IMR-90 (cell line): ENCODE measurements at regions not wholly inside any gene's neighbourhood (a gene's known extent, or its start where the extent isn't known, plus 50 kb on each side); places are given as distances from the start of the nearest gene placed in this dataset.

Experiments
- ATAC-seq: fragments of 200-7000 bp; cut with Tn5 transposase; 2 replicates; pipeline ENCODE4 v1.9.1; 2020; ENCODE audit warnings: low read depth, mild to moderate bottlenecking, moderate library complexity
- BruUV-seq: library from RNA; stranded (reverse); fragments of 400-500 nt; replicated peaks from 2 replicates; lab custom pipeline; 2021; lab: Mats Ljungman, UMichigan
- CTCF ChIA-PET: fragments of 300-600 bp; formaldehyde crosslinking; extraction: SDS; loops from one replicate; lab custom pipeline; 2021; ENCODE audit warnings: antibody characterized with exemption; lab: Yijun Ruan, JAX
- POLR2A ChIA-PET: fragments of 300-600 bp; sonication (Branson Sonifier 250); formaldehyde crosslinking; loops from one replicate; lab custom pipeline; 2022; ENCODE audit warnings: antibody characterized with exemption; ENCODE audit not compliant: unreplicated experiment; lab: Charles Lee
- DNase-seq: peaks from one replicate; pipeline ENCODE4 v3.0.0; 2013
- H2AFZ ChIP-seq: replicated peaks from 2 replicates; pipeline ENCODE3; 2013; ENCODE audit warnings: low read length, mild to moderate bottlenecking; ENCODE audit not compliant: poor library complexity
- H2AK5ac ChIP-seq: 2 replicates; pipeline ENCODE4 v1.6.1; 2013; ENCODE audit warnings: low read depth, low read length, inconsistent platforms
- H2AK9ac ChIP-seq: replicated peaks from 2 replicates; pipeline ENCODE3; 2013; ENCODE audit warnings: mild to moderate bottlenecking, low read depth, low read length, moderate library complexity; ENCODE audit not compliant: poor library complexity
- H2BK120ac ChIP-seq: 2 replicates; pipeline ENCODE4 v1.6.1; 2013; ENCODE audit warnings: low read depth, low read length, inconsistent platforms
- H2BK15ac ChIP-seq: 3 replicates; pipeline ENCODE4 v1.6.1; 2013; ENCODE audit warnings: low read depth, low read length, inconsistent platforms
- H2BK20ac ChIP-seq: 2 replicates; pipeline ENCODE4 v1.6.1; 2013; ENCODE audit warnings: low read depth, mild to moderate bottlenecking, inconsistent platforms, low read length, moderate library complexity
- H2BK5ac ChIP-seq: 2 replicates; pipeline ENCODE4 v1.6.1; 2013; ENCODE audit warnings: mild to moderate bottlenecking, low read depth, low read length, inconsistent platforms; ENCODE audit not compliant: poor library complexity, severe bottlenecking
- H3K14ac ChIP-seq: replicated peaks from 2 replicates; pipeline ENCODE4 v1.6.1; 2013; ENCODE audit warnings: low read depth, low read length, inconsistent platforms
- H3K18ac ChIP-seq: 2 replicates; pipeline ENCODE4 v1.6.1; 2013; ENCODE audit warnings: low read depth, low read length, control low read depth
- H3K23ac ChIP-seq: 2 replicates; pipeline ENCODE4 v1.6.1; 2013; ENCODE audit warnings: low read depth, low read length, inconsistent platforms
- H3K27ac ChIP-seq: 2 replicates; pipeline ENCODE4 v1.5.1; 2013; ENCODE audit warnings: mild to moderate bottlenecking, control low read depth, low read length; ENCODE audit not compliant: insufficient read depth
- H3K27me3 ChIP-seq: 2 replicates; pipeline ENCODE4 v1.6.1; 2013; ENCODE audit warnings: low read length; ENCODE audit not compliant: control insufficient read depth, insufficient read depth
- H3K36me3 ChIP-seq: 2 replicates; pipeline ENCODE4 v1.6.1; 2013; ENCODE audit warnings: low read length, mixed read lengths; ENCODE audit not compliant: control insufficient read depth, insufficient read depth
- H3K4ac ChIP-seq: 2 replicates; pipeline ENCODE4 v1.6.1; 2013; ENCODE audit warnings: low read depth, low read length, inconsistent platforms
- H3K4me1 ChIP-seq: 2 replicates; pipeline ENCODE4 v1.6.1; 2013; ENCODE audit warnings: low read length, mixed read lengths; ENCODE audit not compliant: control insufficient read depth, insufficient read depth
- H3K4me2 ChIP-seq: 2 replicates; pipeline ENCODE4 v1.6.1; 2013; ENCODE audit warnings: low read depth, mild to moderate bottlenecking, control low read depth, low read length, moderate library complexity
- H3K4me3 ChIP-seq: 2 replicates; pipeline ENCODE4 v1.5.1; 2013; ENCODE audit warnings: low read depth, mild to moderate bottlenecking, control low read depth, low read length, moderate library complexity; ENCODE audit not compliant: insufficient read depth
- H3K56ac ChIP-seq: 2 replicates; pipeline ENCODE4 v1.6.1; 2013; ENCODE audit warnings: low read length, inconsistent platforms; ENCODE audit not compliant: insufficient read depth; ENCODE audit errors: extremely low read depth
- H3K79me1 ChIP-seq, 2 experiments: 2 replicates each; pipeline ENCODE4 v1.6.1; 2013; ENCODE audit warnings: low read length in 2 of 2, inconsistent platforms in 1 of 2, low read depth in 1 of 2
- H3K9ac ChIP-seq: 2 replicates; pipeline ENCODE4 v1.6.1; 2013; ENCODE audit warnings: low read depth, low read length, control low read depth
- H3K9me1 ChIP-seq: 2 replicates; pipeline ENCODE4 v1.6.1; 2013; ENCODE audit warnings: low read length, inconsistent platforms; ENCODE audit not compliant: insufficient read depth
- H3K9me3 ChIP-seq: 2 replicates; pipeline ENCODE4 v1.6.1; 2013; ENCODE audit warnings: low read length; ENCODE audit not compliant: control insufficient read depth, insufficient read depth
- H4K20me1 ChIP-seq: 2 replicates; pipeline ENCODE4 v1.6.1; 2013; ENCODE audit warnings: low read length, inconsistent platforms; ENCODE audit not compliant: insufficient read depth
- H4K5ac ChIP-seq: 2 replicates; pipeline ENCODE4 v1.6.1; 2013; ENCODE audit warnings: mild to moderate bottlenecking, low read depth, low read length, control low read depth
- H4K8ac ChIP-seq, 2 experiments: 2 replicates each; pipeline ENCODE4 v1.6.1; 2013; ENCODE audit warnings: low read depth in 2 of 2, low read length in 2 of 2, control low read depth in 1 of 2, inconsistent platforms in 1 of 2
- H4K91ac ChIP-seq: 2 replicates; pipeline ENCODE4 v1.6.1; 2013; ENCODE audit warnings: low read depth, low read length, inconsistent platforms; ENCODE audit not compliant: insufficient read depth
- BHLHE40 ChIP-seq: fragments of 150-350 bp; IDR thresholded peaks from 2 replicates; pipeline ENCODE4 v1.6.1; 2016; ENCODE audit warnings: mild to moderate bottlenecking, low read depth, low read length
- CEBPB ChIP-seq: IDR thresholded peaks from 2 replicates; pipeline ENCODE4 v1.6.1; 2012; ENCODE audit warnings: low read depth, low read length, improper control_type of control experiment
- NFE2L2 ChIP-seq: fragments of 150-350 bp; IDR thresholded peaks from 2 replicates; pipeline ENCODE4 v1.6.1; 2016; ENCODE audit warnings: low read depth, mild to moderate bottlenecking, low read length
- RCOR1 ChIP-seq: IDR thresholded peaks from 2 replicates; pipeline ENCODE4 v1.6.1; 2012; ENCODE audit warnings: mild to moderate bottlenecking, low read length, improper control_type of control experiment; ENCODE audit not compliant: insufficient replicate concordance
- dilution Hi-C: fragments of 300-500 bp; cut with HindIII; formaldehyde crosslinking; loops from one replicate; pipeline ENCODE4 v1.14.3; 2018; ENCODE audit warnings: low sequenced_read_pairs; ENCODE audit not compliant: unreplicated experiment
- in situ Hi-C: fragments of 300-500 bp; cut with MboI; formaldehyde crosslinking; loops from 3 replicates; pipeline ENCODE4 v1.14.3; 2019; ENCODE audit warnings: low sequenced_read_pairs, inconsistent platforms, mixed read lengths
- intact Hi-C: fragments of 100-400 bp; cut with micrococcal nuclease; formaldehyde crosslinking; loops from 2 replicates; pipeline ENCODE4 v1.10.0; 2022
- TF ChIP-seq, protein P1 (sequence below): fragments of 150-350 bp; IDR thresholded peaks from 2 replicates; pipeline ENCODE4 v1.6.1; 2017; ENCODE audit warnings: mild to moderate bottlenecking, antibody characterized with exemption, low read length, low read depth
- TF ChIP-seq, protein P2 (sequence below): fragments of 150-350 bp; IDR thresholded peaks from 2 replicates; pipeline ENCODE4 v1.6.1; 2016; ENCODE audit warnings: low read depth, mild to moderate bottlenecking, low read length, moderate library complexity, borderline replicate concordance

DNA sequence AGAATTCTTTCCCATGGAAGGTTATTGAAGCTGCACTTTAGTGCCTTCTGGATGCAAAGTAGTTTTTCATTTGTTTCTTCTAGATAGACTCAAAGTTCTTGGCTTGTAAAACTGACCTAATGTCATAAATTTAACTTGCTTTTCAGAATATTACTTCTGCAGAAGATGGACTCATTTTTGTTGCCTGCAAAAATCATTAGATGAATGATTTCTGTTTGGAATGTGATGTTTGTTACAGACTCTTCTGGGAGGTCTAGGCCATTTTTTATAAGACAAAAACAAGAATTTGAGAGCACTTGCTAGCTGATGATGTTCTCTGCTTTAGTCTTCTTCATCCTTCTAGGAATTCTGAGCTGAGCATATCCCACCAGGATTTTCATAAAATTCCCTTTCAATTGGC, 308.6 kb upstream of the GIMD1 start:
- H3K14ac ChIP-seq = no peak overlapping the region
- TF ChIP-seq, protein P1, sequence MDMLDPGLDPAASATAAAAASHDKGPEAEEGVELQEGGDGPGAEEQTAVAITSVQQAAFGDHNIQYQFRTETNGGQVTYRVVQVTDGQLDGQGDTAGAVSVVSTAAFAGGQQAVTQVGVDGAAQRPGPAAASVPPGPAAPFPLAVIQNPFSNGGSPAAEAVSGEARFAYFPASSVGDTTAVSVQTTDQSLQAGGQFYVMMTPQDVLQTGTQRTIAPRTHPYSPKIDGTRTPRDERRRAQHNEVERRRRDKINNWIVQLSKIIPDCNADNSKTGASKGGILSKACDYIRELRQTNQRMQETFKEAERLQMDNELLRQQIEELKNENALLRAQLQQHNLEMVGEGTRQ = no peak
- TF ChIP-seq, protein P2, sequence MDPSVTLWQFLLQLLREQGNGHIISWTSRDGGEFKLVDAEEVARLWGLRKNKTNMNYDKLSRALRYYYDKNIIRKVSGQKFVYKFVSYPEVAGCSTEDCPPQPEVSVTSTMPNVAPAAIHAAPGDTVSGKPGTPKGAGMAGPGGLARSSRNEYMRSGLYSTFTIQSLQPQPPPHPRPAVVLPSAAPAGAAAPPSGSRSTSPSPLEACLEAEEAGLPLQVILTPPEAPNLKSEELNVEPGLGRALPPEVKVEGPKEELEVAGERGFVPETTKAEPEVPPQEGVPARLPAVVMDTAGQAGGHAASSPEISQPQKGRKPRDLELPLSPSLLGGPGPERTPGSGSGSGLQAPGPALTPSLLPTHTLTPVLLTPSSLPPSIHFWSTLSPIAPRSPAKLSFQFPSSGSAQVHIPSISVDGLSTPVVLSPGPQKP = no peak
- TF ChIP-seq RCOR1 (no peak), BHLHE40 (no peak), NFE2L2 (no peak), CEBPB (no peak)
- H4K8ac ChIP-seq = no peak overlapping the region
- in situ Hi-C loops = no loop called here
- no peak overlapping the region for H4K91ac ChIP-seq
- no peaks in the 10 kb centered on the region for H4K20me1 ChIP-seq
- dilution Hi-C loops = no loop called here
- no peak overlapping the region for H2AK9ac ChIP-seq
- no peak overlapping the region for H2BK20ac ChIP-seq
- no peaks in the 10 kb centered on the region for H3K27me3 ChIP-seq
- H3K4me3 ChIP-seq = no peak overlapping the region
- H2BK15ac ChIP-seq = no peak overlapping the region
- ATAC-seq (no peak), DNase-seq (no peak)
- ChIA-PET CTCF (no interaction called here), POLR2A (no interaction called here)
- no peak overlapping the region for H3K27ac ChIP-seq
- no peak overlapping the region for H4K5ac ChIP-seq
- no peak overlapping the region for H2BK5ac ChIP-seq
- no peaks in the 10 kb centered on the region for H3K79me1 ChIP-seq
- H2AK5ac ChIP-seq = no peak overlapping the region
- H2BK120ac ChIP-seq = no peak overlapping the region
- H3K4me1 ChIP-seq = no peaks in the 10 kb centered on the region
- H3K23ac ChIP-seq = no peak overlapping the region
- H3K36me3 ChIP-seq = no peaks in the 10 kb centered on the region
- no peak overlapping the region for H3K56ac ChIP-seq
- H3K4ac ChIP-seq = no peak overlapping the region
- no peak overlapping the region for H2AFZ ChIP-seq
- BruUV-seq = no TSS peak
- 0 out of 2 replicates have a peak, but pooled peaks cover 2% of the 10 kb centered on the region for H3K9me3 ChIP-seq
- intact Hi-C loops = no loop called here
- H3K18ac ChIP-seq = no peak overlapping the region
- H3K9ac ChIP-seq = no peak overlapping the region
- H3K9me1 ChIP-seq = no peaks in the 10 kb centered on the region
- H3K4me2 ChIP-seq = no peak overlapping the region
